NCI-H526 (cell line): ENCODE measurements at regions not wholly inside any gene's neighbourhood (a gene's known extent, or its start where the extent isn't known, plus 50 kb on each side); places are given as distances from the start of the nearest gene placed in this dataset.
A peak's percentile ranks its signal among the peaks of the same experiment; 100 is the strongest.

Experiments
- DNase-seq, 2 experiments: peaks; one replicate each; lab custom pipeline; 2025; lab: John Stamatoyannopoulos, UW

GRCh38 chr3:168394439-168394838, 298.7 kb upstream of the GOLIM4 start:
- DNase-seq, result no peak

DNA sequence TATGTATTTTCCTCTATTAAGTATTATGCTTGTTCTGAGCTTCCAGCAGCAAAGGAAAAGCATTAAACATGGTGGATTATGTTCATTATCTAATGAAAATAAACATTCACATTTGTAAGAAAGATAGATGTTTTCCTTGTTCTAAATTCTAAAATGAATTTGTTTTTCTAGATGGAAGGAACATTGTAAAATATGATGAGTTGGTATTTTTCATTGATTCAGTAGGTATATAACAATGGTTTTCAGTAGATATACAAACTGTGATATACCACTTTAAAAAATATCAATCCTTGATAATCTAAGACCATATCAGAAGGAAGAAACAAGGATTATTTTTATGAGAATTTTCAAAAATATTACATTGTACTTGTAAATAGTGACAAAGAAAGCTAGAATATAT, 290.6 kb upstream of the GOLIM4 start:
- no peak for DNase-seq

- no peak for DNase-seq
Measured at GRCh38 chr3:168384990-168385389, 289.3 kb upstream of the GOLIM4 start.

GRCh38 chr3:168383573-168383972, 287.8 kb upstream of the GOLIM4 start:
- DNase-seq, result no peak

- DNase-seq, result no peak
Measured at GRCh38 chr3:168371846-168372245, 276.1 kb upstream of the GOLIM4 start.

GRCh38 chr3:168364967-168365366, 269.2 kb upstream of the GOLIM4 start:
- no peak for DNase-seq

DNA sequence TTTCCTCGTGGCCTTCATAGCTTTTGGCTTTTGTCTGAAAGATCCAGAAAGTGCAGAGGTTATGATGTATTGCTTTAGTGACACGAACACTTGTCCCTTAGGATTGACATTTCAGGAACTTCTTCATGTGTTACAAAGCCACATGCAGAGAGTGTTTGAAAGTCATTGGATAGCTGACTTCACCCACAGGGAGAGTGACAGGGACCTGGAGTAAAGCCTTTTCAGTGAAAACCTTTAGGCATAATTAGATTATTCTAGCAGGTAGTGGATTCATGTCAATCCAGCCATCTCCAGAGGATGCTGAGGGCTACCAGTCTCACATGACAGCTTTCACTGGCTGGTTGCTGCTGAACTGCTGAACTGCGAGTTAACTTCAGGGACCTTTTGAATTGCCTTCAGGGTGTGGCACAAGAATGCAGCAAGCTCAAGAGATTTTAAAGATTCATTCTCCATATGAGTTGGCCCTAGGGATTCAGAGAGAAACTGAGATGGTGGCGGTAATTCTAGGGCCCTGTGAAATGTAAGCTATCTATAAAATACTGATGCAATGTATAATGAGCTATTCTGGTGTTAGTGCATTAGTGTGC, 267.0 kb upstream of the GOLIM4 start:
- DNase-seq, result no peak

GRCh38 chr3:168362156-168362555, 266.4 kb upstream of the GOLIM4 start:
- no peak for DNase-seq

GRCh38 chr3:168360993-168361392, 265.3 kb upstream of the GOLIM4 start:
- DNase-seq, result no peak

- DNase-seq, result no peak
Measured at GRCh38 chr3:168342946-168343850, 247.5 kb upstream of the GOLIM4 start.

- DNase-seq, result no peak
Measured at GRCh38 chr3:168341956-168342936, 246.5 kb upstream of the GOLIM4 start.

- DNase-seq, result no peak
Measured at GRCh38 chr3:168341192-168341815, 245.6 kb upstream of the GOLIM4 start.

DNA sequence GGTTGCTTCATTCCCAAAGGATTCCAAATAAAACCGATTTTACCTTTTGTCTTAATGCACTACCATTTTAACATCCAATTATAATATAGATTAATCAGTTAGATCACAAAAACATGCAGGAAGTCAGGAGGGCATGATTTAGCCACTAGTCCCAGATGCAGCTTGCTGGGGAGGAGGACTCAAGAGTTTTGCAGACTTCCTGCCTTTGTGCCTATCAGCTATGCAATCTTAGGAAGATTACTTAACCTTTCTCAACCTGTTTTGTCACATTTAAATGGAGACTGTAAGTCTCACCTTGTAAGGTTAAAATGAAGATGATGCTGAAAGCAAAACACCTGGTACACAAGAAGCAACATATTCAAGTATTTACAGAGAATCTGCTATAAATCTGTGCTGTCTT, 242.4 kb upstream of the GOLIM4 start:
- no peak for DNase-seq

DNA sequence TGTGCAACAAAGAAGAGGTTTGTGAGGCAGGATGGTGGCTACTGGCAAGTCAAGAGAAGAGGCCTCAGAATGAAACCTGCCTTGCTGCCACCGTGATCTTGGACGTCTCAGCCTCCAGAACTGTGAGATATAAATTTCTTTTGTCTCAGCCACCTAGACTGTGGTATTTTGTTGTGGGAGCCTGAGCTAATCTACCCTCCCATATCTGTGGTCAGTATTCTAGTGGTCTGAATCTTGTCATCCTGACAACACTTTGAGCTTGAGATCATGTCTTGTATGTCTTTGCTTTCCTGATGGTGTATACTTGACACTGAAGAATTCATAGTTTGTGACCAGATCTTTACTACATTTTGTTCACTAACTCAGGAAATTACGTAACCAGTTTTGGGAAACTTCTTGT, 240.6 kb upstream of the GOLIM4 start:
- DNase-seq, result no peak

DNA sequence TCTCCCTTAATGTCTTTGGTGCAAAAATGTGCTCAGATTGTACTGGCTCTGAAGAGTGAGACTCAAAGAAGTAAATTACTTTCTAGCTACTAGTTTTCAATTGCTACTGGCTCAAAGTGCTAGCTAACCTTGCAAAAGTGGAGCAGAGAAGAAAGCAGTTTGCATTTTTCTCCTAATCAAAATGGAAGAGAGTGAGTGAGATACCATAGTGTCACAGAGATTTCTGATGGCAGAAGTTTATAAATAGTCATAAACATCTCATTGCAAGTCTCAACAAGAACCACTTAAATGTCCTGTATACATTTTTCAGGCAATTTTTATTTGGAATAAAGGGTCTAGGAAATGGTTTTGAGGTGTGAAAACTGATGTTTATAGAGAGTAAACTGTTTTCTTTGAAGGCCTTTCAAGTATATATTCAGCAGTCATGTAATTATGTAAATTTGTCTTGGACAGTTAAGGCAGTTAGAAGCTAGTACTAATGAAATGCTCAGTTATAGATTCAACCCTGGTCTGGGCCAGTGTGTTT, 237.7 kb upstream of the GOLIM4 start:
- no peak for DNase-seq

- DNase-seq, result peak; percentile 27 to 52
Measured at GRCh38 chr3:168331756-168332155, 236.0 kb upstream of the GOLIM4 start.

GRCh38 chr3:168330983-168331382, 235.3 kb upstream of the GOLIM4 start:
- DNase-seq, result no peak

- DNase-seq, result no peak
Measured at GRCh38 chr3:168327856-168328255, 232.1 kb upstream of the GOLIM4 start.

DNA sequence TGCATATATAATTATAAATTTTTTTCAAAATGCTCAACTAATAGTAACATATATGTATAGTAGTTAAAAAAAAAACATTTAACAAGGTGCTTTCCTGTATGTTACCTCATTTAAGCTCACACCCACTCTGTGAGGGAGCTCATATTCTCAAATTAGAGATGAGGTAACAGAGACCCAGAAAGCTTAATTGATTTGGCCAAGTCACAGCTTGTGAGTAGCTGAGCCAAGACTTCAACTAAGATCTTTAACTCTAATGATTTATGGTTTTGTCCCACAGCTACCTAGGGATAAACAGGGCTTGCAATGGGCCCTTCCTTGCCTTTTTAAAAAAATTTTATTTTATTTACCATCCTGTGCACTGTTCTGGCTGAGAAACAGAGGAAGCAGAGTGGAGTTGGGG, 230.0 kb upstream of the GOLIM4 start:
- DNase-seq, result no peak

GRCh38 chr3:168322941-168323340, 227.2 kb upstream of the GOLIM4 start:
- DNase-seq, result no peak

DNA sequence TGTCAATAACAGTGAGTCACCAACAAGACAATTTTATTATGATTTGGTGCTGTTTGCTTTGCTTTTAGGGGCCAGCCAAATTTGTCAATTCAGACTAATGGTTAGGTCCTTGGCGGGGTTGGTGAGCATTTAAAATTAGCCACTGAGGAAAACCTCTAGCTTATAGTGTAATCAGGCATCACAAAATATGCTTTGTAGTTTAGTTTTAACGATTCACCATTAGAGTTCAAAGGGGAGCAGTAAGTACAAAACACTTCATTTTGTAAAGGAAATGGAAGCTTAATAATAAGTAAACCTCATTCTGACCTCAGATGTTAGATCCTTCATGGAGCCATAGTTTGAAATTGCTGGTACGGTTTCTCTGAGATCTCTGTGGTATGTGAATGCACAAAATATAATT, 218.4 kb upstream of the GOLIM4 start:
- no peak for DNase-seq

DNA sequence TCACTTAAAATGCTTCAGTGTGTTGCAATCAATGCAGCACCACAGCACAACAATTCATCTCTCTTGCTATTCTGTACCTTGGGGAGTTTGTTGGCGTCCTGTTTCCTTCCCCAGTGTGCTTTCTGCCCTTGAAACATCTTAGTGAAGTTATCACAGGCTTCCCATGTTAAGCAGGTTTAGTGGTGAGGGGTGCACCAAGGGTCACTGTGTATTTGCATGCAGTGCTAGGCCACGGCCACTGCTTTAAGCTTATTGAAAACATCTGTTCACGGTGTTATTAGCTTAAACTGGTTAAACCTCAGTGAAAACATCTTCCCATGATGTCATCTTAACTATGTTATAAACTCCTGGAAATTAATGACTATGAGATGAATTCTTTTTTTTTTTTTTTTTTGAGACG, 217.3 kb upstream of the GOLIM4 start:
- no peak for DNase-seq
